MCF 10A (cell line): ENCODE measurements at regions not wholly inside any gene's neighbourhood (a gene's known extent, or its start where the extent isn't known, plus 50 kb on each side); places are given as distances from the start of the nearest gene placed in this dataset.

Experiments
- BruUV-seq: library from RNA; stranded (reverse); fragments of 400-500 nt; replicated peaks from 2 replicates; lab custom pipeline; 2021; lab: Mats Ljungman, UMichigan
- CTCF ChIA-PET: fragments of 300-600 bp; sonication (Branson Sonifier 250); formaldehyde crosslinking; extraction: SDS; loops from one replicate; lab custom pipeline; 2021; ENCODE audit warnings: antibody characterized with exemption, inconsistent platforms; lab: Yijun Ruan, JAX
- POLR2A ChIA-PET: fragments of 300-600, 350-650 bp; sonication (Branson Sonifier 250); formaldehyde crosslinking; extraction: SDS; loops from one replicate; lab custom pipeline; 2020; ENCODE audit warnings: antibody characterized with exemption, inconsistent platforms; lab: Yijun Ruan, JAX
- DNase-seq: peaks from one replicate; pipeline ENCODE4 v3.0.0-alpha.2; 2018; ENCODE audit not compliant: unreplicated experiment
- H3K27ac Mint-ChIP-seq: one replicate; pipeline ENCODE4 v1.8.0; 2022; ENCODE audit warnings: mild to moderate bottlenecking, low read depth, mixed read lengths; ENCODE audit not compliant: unreplicated experiment
- H3K27me3 Mint-ChIP-seq: one replicate; pipeline ENCODE4 v1.8.0; 2022; ENCODE audit warnings: mixed read lengths; ENCODE audit not compliant: insufficient read depth, unreplicated experiment
- H3K36me3 Mint-ChIP-seq: one replicate; pipeline ENCODE4 v1.8.0; 2022; ENCODE audit warnings: mild to moderate bottlenecking, moderate library complexity, mixed read lengths; ENCODE audit not compliant: insufficient read depth, unreplicated experiment
- H3K4me1 Mint-ChIP-seq: one replicate; pipeline ENCODE4 v1.8.0; 2022; ENCODE audit warnings: mixed read lengths; ENCODE audit not compliant: insufficient read depth, unreplicated experiment
- H3K4me3 Mint-ChIP-seq: one replicate; pipeline ENCODE4 v1.8.0; 2022; ENCODE audit warnings: mild to moderate bottlenecking, moderate library complexity, mixed read lengths; ENCODE audit not compliant: unreplicated experiment
- H3K9me3 Mint-ChIP-seq: one replicate; pipeline ENCODE4 v1.8.0; 2022; ENCODE audit warnings: mixed read lengths; ENCODE audit not compliant: unreplicated experiment
- CTCF ChIP-seq: fragments of 200-600 bp; IDR thresholded peaks from one replicate; pipeline ENCODE4 v1.8.0; 2022; ENCODE audit warnings: antibody characterized with exemption, mild to moderate bottlenecking; ENCODE audit not compliant: unreplicated experiment
- intact Hi-C: fragments of 100-400 bp; cut with micrococcal nuclease; formaldehyde crosslinking; loops from 2 replicates; pipeline ENCODE4 v1.14.1; 2022

- intact Hi-C loops = loop anchor here (2.0 kb wide), 1 partner anchor 37 kb away; no protein-coding TSS in a partner anchor
- TF ChIP-seq CTCF = no peak
- Mint-ChIP-seq H3K9me3 (peaks cover 7% of the 10 kb centered on the region), H3K27ac (peak overlapping the region; percentile 63), H3K27me3 (no peaks in the 10 kb centered on the region), H3K4me1 (peaks cover 14% of the 10 kb centered on the region), H3K36me3 (no peaks in the 10 kb centered on the region), H3K4me3 (no peak overlapping the region)
- CTCF ChIA-PET = interaction anchor here (0.6 to 0.9 kb wide), 3 partner anchors 76 to 1727 kb away, joined by 3 to 4 read pairs (median 3); no protein-coding TSS in a partner anchor
- peak; percentile 87 for DNase-seq
- POLR2A ChIA-PET = interaction anchor here (0.7 to 1.2 kb wide), 3 partner anchors 36 to 1084 kb away, joined by 3 to 6 read pairs (median 4); no protein-coding TSS in a partner anchor
- BruUV-seq = no TSS peak
These were observed 1726.0 kb downstream of the EFNB2 start for GRCh38 chr13:104809483-104809882.

- H3K27ac Mint-ChIP-seq = no peak overlapping the region
- no TSS peak for BruUV-seq
- no peak overlapping the region for H3K4me3 Mint-ChIP-seq
- POLR2A ChIA-PET = interaction anchor here (0.8 kb wide), 1 partner anchor 11 kb away, joined by 4 read pairs; no protein-coding TSS in a partner anchor
- peaks cover 14% of the 10 kb centered on the region for H3K4me1 Mint-ChIP-seq
- intact Hi-C loops = no loop called here
- no peak for DNase-seq
- no peak for TF ChIP-seq CTCF
- CTCF ChIA-PET = interaction anchor here (0.7 to 1.4 kb wide), 3 partner anchors 32 to 877 kb away, joined by 3 read pairs; no protein-coding TSS in a partner anchor
- no peaks in the 10 kb centered on the region for H3K36me3 Mint-ChIP-seq
- no peaks in the 10 kb centered on the region for H3K27me3 Mint-ChIP-seq
- no peaks in the 10 kb centered on the region for H3K9me3 Mint-ChIP-seq
These were observed 1730.1 kb downstream of the EFNB2 start for GRCh38 chr13:104805346-104805745.

- no TSS peak for BruUV-seq
- Mint-ChIP-seq H3K9me3 (no peaks in the 10 kb centered on the region), H3K27me3 (no peaks in the 10 kb centered on the region), H3K4me1 (no peaks in the 10 kb centered on the region), H3K36me3 (no peaks in the 10 kb centered on the region), H3K27ac (no peak overlapping the region), H3K4me3 (no peak overlapping the region)
- ChIA-PET POLR2A (no interaction called here), CTCF (interaction anchor here (0.6 kb wide), 1 partner anchor 1767 kb away, joined by 3 read pairs; no protein-coding TSS in a partner anchor)
- no peak for TF ChIP-seq CTCF
- intact Hi-C loops = no loop called here
- DNase-seq = no peak
These were observed 1732.9 kb upstream of the SLC10A2 start for GRCh38 chr13:104799152-104799551.

- ChIA-PET POLR2A (interaction anchor here (1.0 kb wide), 1 partner anchor 13 kb away, joined by 3 read pairs; no protein-coding TSS in a partner anchor), CTCF (interaction anchor here (0.7 kb wide), 1 partner anchor 1759 kb away, joined by 4 read pairs; no protein-coding TSS in a partner anchor)
- DNase-seq = no peak
- intact Hi-C loops = no loop called here
- H3K27me3 Mint-ChIP-seq = no peaks in the 10 kb centered on the region
- no TSS peak for BruUV-seq
- no peaks in the 10 kb centered on the region for H3K4me1 Mint-ChIP-seq
- H3K4me3 Mint-ChIP-seq = no peak overlapping the region
- no peaks in the 10 kb centered on the region for H3K9me3 Mint-ChIP-seq
- H3K27ac Mint-ChIP-seq = no peak overlapping the region
- no peaks in the 10 kb centered on the region for H3K36me3 Mint-ChIP-seq
- no peak for TF ChIP-seq CTCF
These were observed 1732.3 kb upstream of the SLC10A2 start for GRCh38 chr13:104798486-104798885.
